ENCODE measurements at regions not wholly inside any gene's neighbourhood (a gene's known extent, or its start where the extent isn't known, plus 50 kb on each side); places are given as distances from the start of the nearest gene placed in this dataset.

- FAIRE-seq (no peak), DNase-seq (ENCODE audit: insufficient read length, low spot score) (no peak)
- no peak for TF ChIP-seq POLR2A (IDR thresholded peaks at IDR 0.05; ENCODE audit: low read depth, low read length)
- TF ChIP-seq POU2F2 (IDR thresholded peaks at IDR 0.05; ENCODE audit: low read depth, low read length) = no peak
- TF ChIP-seq PAX5 (IDR thresholded peaks at IDR 0.05; ENCODE audit: insufficient read depth, low read length, severe bottlenecking) = no peak
- TF ChIP-seq SPI1 (IDR thresholded peaks at IDR 0.05; ENCODE audit: low read depth, low read length) = no peak
- TF ChIP-seq POLR2AphosphoS5 (IDR thresholded peaks at IDR 0.05; ENCODE audit: low read depth, low read length) = no peak
These were observed 401.0 kb upstream of the UBE2E3 start for GRCh38 chr2:180579388-180579787.

DNA sequence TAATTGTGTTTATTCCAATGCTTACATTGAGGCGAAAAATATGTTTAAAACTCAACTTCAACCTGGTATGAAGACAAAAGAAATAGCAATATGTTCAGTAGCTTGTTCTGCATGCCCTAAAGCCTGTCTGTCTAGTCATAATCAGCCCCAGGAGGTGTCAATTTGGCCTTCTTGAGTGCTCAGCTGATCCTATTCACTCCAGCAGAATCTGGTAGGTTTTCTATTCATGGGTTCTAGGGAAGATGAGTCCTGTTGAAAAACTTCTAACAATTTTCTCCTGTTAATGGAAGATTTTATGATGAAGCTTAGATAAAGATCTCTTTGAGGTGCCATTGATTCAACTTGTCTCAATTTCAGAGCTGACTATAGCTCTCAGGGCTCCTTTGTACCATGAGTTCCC lies 402.0 kb upstream of the UBE2E3 start:
- TF ChIP-seq POLR2AphosphoS5 (IDR thresholded peaks at IDR 0.05; ENCODE audit: low read depth, low read length) (no peak), SPI1 (IDR thresholded peaks at IDR 0.05; ENCODE audit: low read depth, low read length) (no peak), POU2F2 (IDR thresholded peaks at IDR 0.05; ENCODE audit: low read depth, low read length) (no peak), TAF1 (IDR thresholded peaks at IDR 0.05; ENCODE audit: low read depth, low read length) (no peak), PAX5 (IDR thresholded peaks at IDR 0.05; ENCODE audit: insufficient read depth, low read length, severe bottlenecking) (no peak), POLR2A (IDR thresholded peaks at IDR 0.05; ENCODE audit: low read depth, low read length) (no peak)
- DNase-seq (ENCODE audit: insufficient read length, low spot score) = no peak
- no peak for FAIRE-seq

DNA sequence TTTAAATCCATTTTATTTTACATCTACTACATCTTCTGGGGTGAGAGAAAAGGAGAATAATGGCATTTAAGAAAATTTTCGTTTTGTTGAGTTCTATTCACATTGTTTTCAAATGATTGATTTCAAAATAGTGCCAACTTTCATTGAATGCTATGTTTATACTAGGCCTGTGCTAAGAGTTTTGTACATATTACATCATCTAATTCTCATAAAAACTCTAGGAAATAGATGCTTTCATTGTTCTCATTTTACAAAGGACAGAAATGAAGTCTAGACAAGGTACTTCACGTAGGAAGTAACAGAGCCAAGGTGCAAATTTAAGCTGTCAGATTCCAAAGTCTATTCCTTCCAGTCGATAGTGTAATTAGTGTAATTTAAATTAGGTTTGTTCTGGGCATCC lies 402.8 kb upstream of the UBE2E3 start:
- no peak for DNase-seq (ENCODE audit: insufficient read length, low spot score)
- TF ChIP-seq POLR2AphosphoS5 (IDR thresholded peaks at IDR 0.05; ENCODE audit: low read depth, low read length) (no peak), POU2F2 (IDR thresholded peaks at IDR 0.05; ENCODE audit: low read depth, low read length) (no peak), POLR2A (IDR thresholded peaks at IDR 0.05; ENCODE audit: low read depth, low read length) (no peak), TAF1 (IDR thresholded peaks at IDR 0.05; ENCODE audit: low read depth, low read length) (no peak), PAX5 (IDR thresholded peaks at IDR 0.05; ENCODE audit: insufficient read depth, low read length, severe bottlenecking) (no peak), SPI1 (IDR thresholded peaks at IDR 0.05; ENCODE audit: low read depth, low read length) (no peak)
- no peak for FAIRE-seq

GRCh38 chr2:180573951-180574350 lies 406.5 kb upstream of the UBE2E3 start:
- FAIRE-seq (no peak), DNase-seq (ENCODE audit: insufficient read length, low spot score) (no peak)
- TF ChIP-seq SPI1 (IDR thresholded peaks at IDR 0.05; ENCODE audit: low read depth, low read length) = no peak
- TF ChIP-seq PAX5 (IDR thresholded peaks at IDR 0.05; ENCODE audit: insufficient read depth, low read length, severe bottlenecking) = no peak
- no peak for TF ChIP-seq POLR2A (IDR thresholded peaks at IDR 0.05; ENCODE audit: low read depth, low read length)
- no peak for TF ChIP-seq POLR2AphosphoS5 (IDR thresholded peaks at IDR 0.05; ENCODE audit: low read depth, low read length)
- no peak for TF ChIP-seq TAF1 (IDR thresholded peaks at IDR 0.05; ENCODE audit: low read depth, low read length)
- TF ChIP-seq POU2F2 (IDR thresholded peaks at IDR 0.05; ENCODE audit: low read depth, low read length) = no peak

DNA sequence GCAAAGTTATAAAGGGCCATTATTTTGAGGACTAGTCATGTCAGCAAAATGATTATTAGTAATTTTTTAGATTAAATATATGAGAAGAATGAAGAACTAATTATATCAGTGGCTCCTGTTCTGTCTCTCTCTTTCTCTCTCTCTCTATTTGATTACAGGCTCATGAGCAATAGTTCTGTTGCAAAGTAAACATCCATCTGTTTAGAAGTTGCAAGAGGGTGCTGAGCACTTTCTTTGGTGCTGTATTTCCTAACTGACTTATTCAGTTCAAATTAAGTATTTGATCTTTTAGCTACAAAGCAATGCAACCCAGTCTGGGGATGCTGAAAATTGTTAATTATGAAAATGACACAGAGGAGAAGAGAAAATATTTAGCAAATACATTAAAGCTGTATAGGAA lies 408.1 kb upstream of the UBE2E3 start:
- DNase-seq (ENCODE audit: insufficient read length, low spot score) = no peak
- FAIRE-seq = no peak
- TF ChIP-seq SPI1 (IDR thresholded peaks at IDR 0.05; ENCODE audit: low read depth, low read length) (no peak), TAF1 (IDR thresholded peaks at IDR 0.05; ENCODE audit: low read depth, low read length) (no peak), POLR2A (IDR thresholded peaks at IDR 0.05; ENCODE audit: low read depth, low read length) (no peak), POLR2AphosphoS5 (IDR thresholded peaks at IDR 0.05; ENCODE audit: low read depth, low read length) (no peak), POU2F2 (IDR thresholded peaks at IDR 0.05; ENCODE audit: low read depth, low read length) (no peak), PAX5 (IDR thresholded peaks at IDR 0.05; ENCODE audit: insufficient read depth, low read length, severe bottlenecking) (no peak)

DNA sequence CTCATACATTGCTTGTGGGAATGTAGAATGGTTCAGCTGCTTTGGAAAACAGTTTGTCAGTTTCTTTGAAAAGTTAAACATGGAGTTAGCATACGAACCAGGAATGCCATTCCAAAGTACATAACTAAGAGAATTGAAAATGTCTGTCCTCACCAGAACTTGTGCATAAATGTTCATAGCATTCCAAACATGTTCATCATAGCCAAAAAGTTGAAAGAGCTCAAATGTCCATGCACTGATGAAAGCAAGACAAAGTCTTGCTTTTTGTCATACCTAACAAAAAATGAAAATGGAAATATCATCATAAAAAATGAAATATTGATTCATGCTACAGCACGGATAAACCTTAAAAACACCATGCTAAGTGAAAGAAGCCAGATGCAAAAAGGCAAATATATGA lies 408.8 kb upstream of the UBE2E3 start:
- DNase-seq (ENCODE audit: insufficient read length, low spot score) (no peak), FAIRE-seq (no peak)
- TF ChIP-seq SPI1 (IDR thresholded peaks at IDR 0.05; ENCODE audit: low read depth, low read length) = no peak
- TF ChIP-seq PAX5 (IDR thresholded peaks at IDR 0.05; ENCODE audit: insufficient read depth, low read length, severe bottlenecking) = no peak

DNA sequence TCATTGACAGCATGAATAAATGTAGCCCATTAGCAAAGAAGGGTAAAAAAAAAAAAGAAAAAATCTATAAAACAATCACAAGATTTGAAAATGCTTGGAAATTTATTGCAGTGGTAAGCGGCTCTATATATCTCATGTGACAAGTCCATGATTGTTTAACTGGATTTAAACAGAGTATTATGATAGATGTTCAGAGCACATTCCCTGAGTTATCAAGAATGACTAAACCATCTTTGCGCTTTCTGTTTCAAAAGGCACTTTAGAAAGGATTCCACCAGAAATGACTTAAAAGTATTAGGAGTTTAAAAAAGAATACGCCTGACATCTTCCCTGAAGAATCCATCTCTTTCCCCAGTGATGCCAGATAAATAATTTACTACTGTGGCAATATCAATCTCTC lies 409.5 kb upstream of the UBE2E3 start:
- TF ChIP-seq PAX5 (IDR thresholded peaks at IDR 0.05; ENCODE audit: insufficient read depth, low read length, severe bottlenecking) (no peak), POU2F2 (IDR thresholded peaks at IDR 0.05; ENCODE audit: low read depth, low read length) (no peak), POLR2AphosphoS5 (IDR thresholded peaks at IDR 0.05; ENCODE audit: low read depth, low read length) (no peak), TAF1 (IDR thresholded peaks at IDR 0.05; ENCODE audit: low read depth, low read length) (no peak), POLR2A (IDR thresholded peaks at IDR 0.05; ENCODE audit: low read depth, low read length) (no peak), SPI1 (IDR thresholded peaks at IDR 0.05; ENCODE audit: low read depth, low read length) (no peak)

DNA sequence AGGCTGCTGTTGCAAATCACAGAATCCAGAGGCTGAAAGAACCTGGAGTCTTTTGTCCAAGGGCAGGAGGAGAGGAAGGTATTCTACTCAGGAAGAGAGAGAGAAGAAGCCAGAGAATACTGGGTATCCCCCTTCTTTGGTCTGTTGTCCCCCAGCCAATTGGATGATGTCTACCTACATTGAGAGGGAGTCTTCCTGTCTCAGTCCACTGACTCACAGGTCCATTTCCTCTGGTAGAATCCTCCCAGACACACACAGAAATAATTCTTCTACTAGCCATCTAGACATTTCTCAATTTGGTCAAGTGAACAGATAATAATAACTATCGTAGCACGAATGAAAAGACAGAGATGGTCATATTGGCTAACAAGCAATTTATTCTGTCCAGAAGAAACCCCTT lies 416.4 kb upstream of the UBE2E3 start:
- DNase-seq (ENCODE audit: insufficient read length, low spot score) = no peak
- TF ChIP-seq PAX5 (IDR thresholded peaks at IDR 0.05; ENCODE audit: insufficient read depth, low read length, severe bottlenecking) (no peak), SPI1 (IDR thresholded peaks at IDR 0.05; ENCODE audit: low read depth, low read length) (no peak), POU2F2 (IDR thresholded peaks at IDR 0.05; ENCODE audit: low read depth, low read length) (no peak), POLR2A (IDR thresholded peaks at IDR 0.05; ENCODE audit: low read depth, low read length) (no peak), POLR2AphosphoS5 (IDR thresholded peaks at IDR 0.05; ENCODE audit: low read depth, low read length) (no peak), TAF1 (IDR thresholded peaks at IDR 0.05; ENCODE audit: low read depth, low read length) (no peak)
- no peak for FAIRE-seq

More for the DNA sequence above, 409.5 kb upstream of the UBE2E3 start:
- DNase-seq (ENCODE audit: insufficient read length, low spot score) (no peak), FAIRE-seq (no peak)

- TF ChIP-seq POLR2A (IDR thresholded peaks at IDR 0.05; ENCODE audit: low read depth, low read length) = no peak
- TF ChIP-seq TAF1 (IDR thresholded peaks at IDR 0.05; ENCODE audit: low read depth, low read length) = no peak
- no peak for TF ChIP-seq PAX5 (IDR thresholded peaks at IDR 0.05; ENCODE audit: insufficient read depth, low read length, severe bottlenecking)
- no peak for TF ChIP-seq SPI1 (IDR thresholded peaks at IDR 0.05; ENCODE audit: low read depth, low read length)
- no peak for TF ChIP-seq POLR2AphosphoS5 (IDR thresholded peaks at IDR 0.05; ENCODE audit: low read depth, low read length)
- TF ChIP-seq POU2F2 (IDR thresholded peaks at IDR 0.05; ENCODE audit: low read depth, low read length) = no peak
- FAIRE-seq = no peak
- no peak for DNase-seq (ENCODE audit: insufficient read length, low spot score)
These were observed 418.0 kb upstream of the UBE2E3 start for GRCh38 chr2:180562378-180562777.

GRCh38 chr2:180559771-180560170 lies 420.6 kb upstream of the UBE2E3 start:
- DNase-seq (ENCODE audit: insufficient read length, low spot score) (no peak), FAIRE-seq (no peak)
- no peak for TF ChIP-seq POLR2AphosphoS5 (IDR thresholded peaks at IDR 0.05; ENCODE audit: low read depth, low read length)
- no peak for TF ChIP-seq POLR2A (IDR thresholded peaks at IDR 0.05; ENCODE audit: low read depth, low read length)
- no peak for TF ChIP-seq SPI1 (IDR thresholded peaks at IDR 0.05; ENCODE audit: low read depth, low read length)
- no peak for TF ChIP-seq POU2F2 (IDR thresholded peaks at IDR 0.05; ENCODE audit: low read depth, low read length)
- no peak for TF ChIP-seq TAF1 (IDR thresholded peaks at IDR 0.05; ENCODE audit: low read depth, low read length)
- no peak for TF ChIP-seq PAX5 (IDR thresholded peaks at IDR 0.05; ENCODE audit: insufficient read depth, low read length, severe bottlenecking)
